ENCODE measurements at regions not wholly inside any gene's neighbourhood (a gene's known extent, or its start where the extent isn't known, plus 50 kb on each side); places are given as distances from the start of the nearest gene placed in this dataset.

GRCh38 chr6:25113436-25113835 is 165.7 kb upstream of the CARMIL1 start:
- TF ChIP-seq SUZ12 (IDR thresholded peaks at IDR 0.05) (no peak), ZNF384 (IDR thresholded peaks at IDR 0.05) (no peak)
